ENCODE measurements at regions not wholly inside any gene's neighbourhood (a gene's known extent, or its start where the extent isn't known, plus 50 kb on each side); places are given as distances from the start of the nearest gene placed in this dataset.

DNA sequence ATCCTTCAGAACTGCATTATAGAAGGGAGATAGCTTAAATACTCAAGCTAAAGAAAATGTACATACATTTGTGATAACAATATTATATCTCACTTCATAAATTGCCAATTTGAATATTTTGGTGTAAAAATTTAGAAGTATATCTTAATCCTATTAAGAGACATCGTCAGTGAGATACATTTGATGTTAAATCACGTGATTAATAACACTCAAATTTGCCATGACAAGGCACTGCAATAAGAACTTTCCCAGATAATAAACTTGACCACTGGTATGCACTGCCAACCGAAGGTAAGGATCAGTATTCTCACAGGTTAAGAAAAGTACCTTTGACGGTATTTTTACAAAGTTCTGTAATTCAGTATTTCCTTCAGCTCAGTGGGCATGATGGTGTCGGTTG, 764.7 kb upstream of the FRG1 start:
- no peak for TF ChIP-seq CTCF (IDR thresholded peaks at IDR 0.05)
- no peaks in the 10 kb centered on the region for H3K27me3 ChIP-seq (replicated peaks; ENCODE audit: insufficient read depth)
- H3K36me3 ChIP-seq, result no peaks in the 10 kb centered on the region
- no peak for ATAC-seq (ENCODE audit: insufficient number of reproducible peaks, low FRiP score, low read depth)
- DNase-seq (ENCODE audit: low spot score), result no peak
- H3K9me3 ChIP-seq, result no peaks in the 10 kb centered on the region
- H3K27ac ChIP-seq, result no peak overlapping the region
- no peaks in the 10 kb centered on the region for H3K4me1 ChIP-seq (ENCODE audit: control insufficient read depth in 1 of 2, low read depth in 2 of 2)
- H3K4me3 ChIP-seq, result no peak overlapping the region

- no peak overlapping the region for H3K27ac ChIP-seq
- ATAC-seq (ENCODE audit: insufficient number of reproducible peaks, low FRiP score, low read depth) (no peak), DNase-seq (ENCODE audit: low spot score) (no peak)
- no peaks in the 10 kb centered on the region for H3K36me3 ChIP-seq
- TF ChIP-seq CTCF (IDR thresholded peaks at IDR 0.05), result no peak
- H3K4me3 ChIP-seq, result no peak overlapping the region
- H3K27me3 ChIP-seq (replicated peaks; ENCODE audit: insufficient read depth), result no peaks in the 10 kb centered on the region
- no peaks in the 10 kb centered on the region for H3K9me3 ChIP-seq
- H3K4me1 ChIP-seq (ENCODE audit: control insufficient read depth in 1 of 2, low read depth in 2 of 2), result no peaks in the 10 kb centered on the region
Observed at GRCh38 chr4:189177130-189177529, 763.5 kb upstream of the FRG1 start.

DNA sequence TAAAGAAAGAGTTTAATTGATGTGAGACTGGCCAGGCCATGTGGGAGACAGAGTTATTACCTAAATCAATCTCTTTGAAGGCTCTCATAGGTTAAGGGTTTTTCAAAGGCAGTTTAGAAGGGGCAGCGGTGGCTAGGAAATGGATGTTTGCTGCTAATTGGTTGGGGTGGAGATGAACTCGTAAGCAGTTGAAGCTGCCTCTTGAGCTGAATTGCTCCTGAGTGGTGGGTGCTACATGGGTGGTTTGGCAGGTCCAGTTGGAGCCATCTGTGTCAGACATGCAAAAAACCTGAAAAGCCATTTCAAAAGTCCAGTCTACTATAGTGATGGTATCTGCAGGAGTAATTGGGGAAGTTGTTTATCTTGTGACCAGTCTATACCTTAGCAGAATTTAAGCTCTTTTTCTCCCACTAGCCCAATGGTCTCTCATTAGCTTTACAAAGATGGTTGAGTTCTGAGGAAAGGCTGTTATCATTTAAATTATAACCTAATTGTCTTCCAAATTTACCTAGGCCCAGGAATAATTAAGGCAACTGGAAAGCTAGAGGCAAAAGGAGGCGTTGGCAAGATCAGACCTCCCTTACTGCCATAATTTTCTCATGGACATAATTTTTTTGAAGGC, 762.4 kb upstream of the FRG1 start:
- no peak overlapping the region for H3K27ac ChIP-seq
- H3K9me3 ChIP-seq, result no peaks in the 10 kb centered on the region
- no peaks in the 10 kb centered on the region for H3K4me1 ChIP-seq (ENCODE audit: control insufficient read depth in 1 of 2, low read depth in 2 of 2)
- ATAC-seq (ENCODE audit: insufficient number of reproducible peaks, low FRiP score, low read depth), result no peak
- H3K36me3 ChIP-seq, result no peaks in the 10 kb centered on the region
- H3K27me3 ChIP-seq (replicated peaks; ENCODE audit: insufficient read depth), result no peaks in the 10 kb centered on the region
- DNase-seq (ENCODE audit: low spot score), result no peak
- no peak for TF ChIP-seq CTCF (IDR thresholded peaks at IDR 0.05)
- H3K4me3 ChIP-seq, result no peak overlapping the region

DNA sequence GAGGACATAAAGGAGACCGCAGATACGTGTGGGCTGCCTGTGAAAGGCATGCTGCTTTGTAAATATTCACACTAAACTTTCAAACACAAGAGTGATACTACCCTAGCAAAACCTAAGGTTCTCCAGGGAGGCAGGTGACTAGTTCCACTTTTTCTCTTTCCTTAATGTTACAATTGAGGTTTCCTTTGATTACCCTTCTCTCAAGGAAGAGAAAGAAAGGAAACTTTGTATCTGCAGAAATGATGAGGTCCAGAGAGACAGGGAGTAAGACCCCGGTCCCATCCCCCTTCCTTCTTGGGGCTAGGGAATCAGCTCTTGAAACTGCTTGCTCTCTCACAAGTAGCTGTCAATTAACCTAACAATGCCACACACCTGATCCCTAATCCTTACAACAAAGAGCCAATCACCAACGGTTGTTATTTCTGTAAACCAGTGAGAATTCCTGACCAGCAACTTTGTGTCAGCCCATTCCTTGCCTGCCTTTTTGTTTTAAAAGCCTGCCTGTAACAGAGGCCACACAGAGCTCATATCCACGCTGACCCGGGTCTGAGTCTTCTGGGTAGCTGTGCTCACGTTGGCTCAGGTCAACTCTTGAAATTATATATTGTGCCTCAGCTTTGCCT, 754.8 kb upstream of the FRG1 start:
- Histone ChIP-seq H3K27me3 (replicated peaks; ENCODE audit: insufficient read depth) (no peaks in the 10 kb centered on the region), H3K4me3 (no peak overlapping the region), H3K9me3 (no peaks in the 10 kb centered on the region), H3K27ac (no peak overlapping the region), H3K36me3 (no peaks in the 10 kb centered on the region), H3K4me1 (ENCODE audit: control insufficient read depth in 1 of 2, low read depth in 2 of 2) (no peaks in the 10 kb centered on the region)
- DNase-seq (ENCODE audit: low spot score) (no peak), ATAC-seq (ENCODE audit: insufficient number of reproducible peaks, low FRiP score, low read depth) (no peak)
- no peak for TF ChIP-seq CTCF (IDR thresholded peaks at IDR 0.05)

- Histone ChIP-seq H3K36me3 (no peaks in the 10 kb centered on the region), H3K27ac (no peak overlapping the region), H3K4me1 (ENCODE audit: control insufficient read depth in 1 of 2, low read depth in 2 of 2) (no peaks in the 10 kb centered on the region), H3K4me3 (no peak overlapping the region), H3K27me3 (replicated peaks; ENCODE audit: insufficient read depth) (no peaks in the 10 kb centered on the region), H3K9me3 (no peaks in the 10 kb centered on the region)
- no peak for TF ChIP-seq CTCF (IDR thresholded peaks at IDR 0.05)
- DNase-seq (ENCODE audit: low spot score) (no peak), ATAC-seq (ENCODE audit: insufficient number of reproducible peaks, low FRiP score, low read depth) (no peak)
Observed at GRCh38 chr4:189187531-189188052, 753.1 kb upstream of the FRG1 start.
